Muscle layer of colon (tissue), 2 donors: ENCODE measurements at regions not wholly inside any gene's neighbourhood (a gene's known extent, or its start where the extent isn't known, plus 50 kb on each side); places are given as distances from the start of the nearest gene placed in this dataset.

ENCODE experiments used
- H3K27ac ChIP-seq: one replicate; pipeline ENCODE4 v1.7.0; 2013; ENCODE audit warnings: low read depth, mild to moderate bottlenecking, low read length, moderate library complexity
- H3K27me3 ChIP-seq, 2 donors: one replicate each; pipeline ENCODE4 v1.7.0; 2013; ENCODE audit warnings: low read length in 2 of 2, mild to moderate bottlenecking in 2 of 2; ENCODE audit not compliant: insufficient read depth in 2 of 2, control insufficient read depth in 1 of 2
- H3K36me3 ChIP-seq: one replicate; pipeline ENCODE4 v1.7.0; 2013; ENCODE audit warnings: mild to moderate bottlenecking, low read length; ENCODE audit not compliant: insufficient read depth
- H3K4me1 ChIP-seq: one replicate; pipeline ENCODE4 v1.7.0; 2013; ENCODE audit warnings: mild to moderate bottlenecking, low read length; ENCODE audit not compliant: insufficient read depth
- H3K4me3 ChIP-seq, 2 donors: one replicate each; pipeline ENCODE4 v1.7.0; 2013; ENCODE audit warnings: low read length in 2 of 2, low read depth in 1 of 2, mild to moderate bottlenecking in 1 of 2, moderate library complexity in 1 of 2
- H3K9ac ChIP-seq: one replicate; pipeline ENCODE4 v1.7.0; 2013; ENCODE audit warnings: low read length
- H3K9me3 ChIP-seq: one replicate; pipeline ENCODE4 v1.7.0; 2013; ENCODE audit warnings: mild to moderate bottlenecking, low read length
- donor health status: abdominal sarcoma.
- donor health status: Adenocarcinoma of cecum.

DNA sequence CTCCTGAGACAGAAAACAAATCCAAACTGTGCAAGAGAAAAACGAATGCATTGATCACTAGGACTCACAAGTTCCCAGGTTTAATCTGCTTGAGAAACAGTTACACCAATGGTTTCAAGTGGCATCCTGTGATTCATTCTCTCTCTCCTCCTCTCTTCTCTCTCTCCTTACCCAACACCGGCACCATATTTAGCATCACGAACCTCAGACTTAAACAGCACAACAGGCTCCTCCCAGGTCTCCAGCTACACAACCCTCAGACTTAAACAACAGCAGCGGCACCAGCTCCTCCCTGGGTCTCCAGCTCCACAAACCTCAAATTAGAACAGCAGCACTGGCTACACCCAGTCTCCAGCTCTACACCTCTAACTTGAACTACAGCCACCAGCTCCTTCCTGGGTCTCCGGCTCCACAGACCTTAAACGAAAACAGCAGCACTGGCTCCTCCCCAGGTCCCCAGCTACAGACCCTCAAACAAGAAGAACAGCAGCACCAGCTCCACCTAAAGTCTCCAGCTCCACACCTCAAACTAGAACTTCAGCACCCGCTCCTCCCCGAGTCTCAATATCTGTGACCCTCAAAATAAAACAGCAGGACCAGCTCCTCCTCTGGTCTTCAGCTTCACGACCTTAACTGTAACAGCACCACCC lies 355.9 kb downstream of the PREX1 start:
- Histone ChIP-seq H3K9ac (no peak overlapping the region), H3K4me1 (no peaks in the 10 kb centered on the region), H3K27me3 (no peaks in the 10 kb centered on the region), H3K36me3 (no peaks in the 10 kb centered on the region), H3K9me3 (no peaks in the 10 kb centered on the region), H3K4me3 (no peak overlapping the region), H3K27ac (no peak overlapping the region)

DNA sequence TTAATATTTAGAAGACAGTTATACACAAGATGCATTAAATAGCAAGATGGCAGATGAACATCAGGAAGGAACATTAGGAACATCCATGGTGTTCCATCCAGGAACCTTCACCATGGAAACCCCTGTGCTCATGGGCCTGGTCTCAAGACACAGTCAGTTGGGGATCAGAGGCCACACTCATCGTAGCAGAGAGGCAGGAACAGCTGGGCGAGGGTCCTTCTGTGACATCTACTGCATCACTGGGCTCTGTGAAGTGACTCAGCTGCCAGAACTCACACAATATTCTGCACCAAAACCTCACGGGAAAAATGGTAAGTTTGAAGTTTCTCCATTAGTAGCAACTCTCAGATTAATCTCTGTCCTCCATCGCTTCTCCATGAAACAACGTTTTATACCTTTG lies 356.6 kb downstream of the PREX1 start:
- Histone ChIP-seq H3K4me1 (no peaks in the 10 kb centered on the region), H3K27ac (no peak overlapping the region), H3K27me3 (no peaks in the 10 kb centered on the region)

DNA sequence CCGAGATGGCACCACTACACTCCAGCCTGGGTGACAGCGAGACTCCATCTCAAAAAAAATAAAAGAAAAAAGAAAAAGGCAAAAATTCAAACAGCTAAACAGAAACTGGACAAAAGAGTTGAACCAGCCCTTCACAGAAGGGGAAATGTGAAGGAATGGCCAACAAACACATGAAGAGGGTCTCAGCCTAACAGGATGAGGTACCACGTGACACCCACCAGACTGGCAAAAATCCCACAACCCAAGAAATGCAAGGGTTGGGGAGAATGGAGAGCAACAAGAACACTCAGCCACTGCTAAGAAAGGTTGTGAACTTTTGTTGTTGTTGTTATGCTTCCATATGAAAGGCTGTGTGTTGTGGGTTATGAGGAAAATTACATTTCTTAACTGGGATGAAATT lies 357.7 kb downstream of the PREX1 start:
- H3K9ac ChIP-seq = no peak overlapping the region
- no peaks in the 10 kb centered on the region for H3K36me3 ChIP-seq
- no peak overlapping the region for H3K4me3 ChIP-seq
- H3K27ac ChIP-seq = no peak overlapping the region
- no peaks in the 10 kb centered on the region for H3K4me1 ChIP-seq
- H3K27me3 ChIP-seq = no peaks in the 10 kb centered on the region
- H3K9me3 ChIP-seq = no peaks in the 10 kb centered on the region

More for the DNA sequence above, 356.6 kb downstream of the PREX1 start:
- H3K9ac ChIP-seq = no peak overlapping the region
- H3K4me3 ChIP-seq = no peak overlapping the region
- H3K9me3 ChIP-seq = no peaks in the 10 kb centered on the region
- no peaks in the 10 kb centered on the region for H3K36me3 ChIP-seq

DNA sequence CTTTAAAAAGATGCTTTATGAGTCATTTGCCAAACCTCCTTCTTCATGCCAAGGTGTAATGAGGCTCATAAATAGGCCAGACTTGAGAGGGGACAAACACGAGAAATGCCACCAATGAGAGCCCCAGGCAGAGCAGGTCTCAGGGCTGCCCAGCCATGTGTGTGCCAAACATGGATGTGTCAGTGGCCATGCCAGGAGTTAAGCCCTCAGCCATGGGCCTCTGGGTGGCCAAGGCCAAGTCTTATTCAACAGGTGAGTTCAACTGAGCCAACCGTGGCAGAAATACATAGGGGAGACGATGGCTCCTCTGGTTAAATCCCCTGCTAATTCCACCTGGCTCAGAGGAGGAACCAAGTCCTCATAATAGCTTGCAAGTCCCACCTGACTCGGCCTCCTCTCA lies 358.8 kb downstream of the PREX1 start:
- Histone ChIP-seq H3K27ac (no peak overlapping the region), H3K27me3 (no peaks in the 10 kb centered on the region), H3K9me3 (no peaks in the 10 kb centered on the region), H3K9ac (no peak overlapping the region), H3K4me3 (no peak overlapping the region), H3K36me3 (no peaks in the 10 kb centered on the region), H3K4me1 (no peaks in the 10 kb centered on the region)

DNA sequence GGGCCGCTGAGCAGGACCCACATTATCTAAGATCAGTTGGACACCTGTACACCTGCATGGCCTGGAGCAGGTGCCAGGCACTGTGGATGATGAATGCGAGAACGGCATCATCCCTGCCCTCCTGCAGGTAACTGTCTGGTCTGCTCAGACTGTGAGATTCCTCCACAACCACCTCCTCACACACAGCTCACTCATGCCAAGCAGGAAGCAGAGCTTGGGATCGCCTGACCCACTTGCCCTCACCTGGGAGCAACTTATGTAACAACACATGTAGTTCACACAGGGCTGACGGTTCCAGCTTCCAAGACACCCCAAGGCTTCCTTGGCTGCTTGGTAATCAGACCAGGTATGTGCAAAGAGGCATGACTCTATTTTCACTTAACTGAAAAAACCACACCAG lies 359.2 kb downstream of the PREX1 start:
- Histone ChIP-seq H3K9me3 (no peaks in the 10 kb centered on the region), H3K4me3 (no peak overlapping the region), H3K9ac (no peak overlapping the region), H3K27me3 (no peaks in the 10 kb centered on the region), H3K4me1 (no peaks in the 10 kb centered on the region), H3K27ac (no peak overlapping the region), H3K36me3 (no peaks in the 10 kb centered on the region)

DNA sequence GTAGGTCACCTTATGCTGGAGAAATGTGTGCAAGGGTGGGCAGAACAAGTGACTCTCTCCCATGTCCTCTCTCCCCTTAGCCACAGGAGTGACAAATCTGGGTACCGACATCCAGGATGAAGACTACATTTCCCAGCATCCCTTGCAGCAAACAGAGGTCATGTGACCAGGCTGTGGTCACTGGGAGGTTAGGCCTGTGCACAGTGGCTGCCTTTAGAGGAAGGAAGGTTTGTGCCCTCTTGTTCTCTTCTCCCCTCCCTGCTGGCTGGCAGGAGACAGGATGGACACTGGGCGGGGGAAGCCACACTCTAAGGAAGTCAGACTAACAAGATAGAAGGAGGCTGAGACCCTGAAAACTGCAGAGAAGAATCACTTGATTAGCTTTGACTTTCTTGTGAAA lies 360.2 kb downstream of the PREX1 start:
- Histone ChIP-seq H3K36me3 (no peaks in the 10 kb centered on the region), H3K9me3 (no peaks in the 10 kb centered on the region), H3K27ac (no peak overlapping the region), H3K4me1 (no peaks in the 10 kb centered on the region), H3K27me3 (no peaks in the 10 kb centered on the region), H3K9ac (no peak overlapping the region), H3K4me3 (no peak overlapping the region)

DNA sequence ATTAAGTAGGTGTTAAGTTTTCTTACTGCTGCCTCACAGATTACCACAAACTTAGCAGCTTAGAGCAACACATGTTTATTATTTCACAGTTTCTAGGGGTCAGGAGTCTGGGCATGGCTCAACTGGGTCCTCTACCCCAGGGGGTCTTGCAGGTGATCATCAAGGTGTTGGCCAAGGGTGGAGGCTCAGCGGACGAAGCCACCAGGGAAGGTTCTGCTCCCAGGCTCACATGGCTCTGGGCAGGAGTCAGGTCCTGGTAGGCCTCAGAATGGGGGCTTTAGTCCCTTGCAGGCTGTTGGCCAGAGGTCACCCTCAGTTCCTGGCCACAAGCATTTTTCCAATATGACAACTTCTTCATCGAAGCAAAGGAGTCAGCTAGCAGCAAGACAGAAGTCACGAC lies 362.5 kb downstream of the PREX1 start:
- Histone ChIP-seq H3K4me1 (no peaks in the 10 kb centered on the region), H3K4me3 (no peak overlapping the region), H3K27ac (no peak overlapping the region), H3K36me3 (no peaks in the 10 kb centered on the region), H3K9ac (no peak overlapping the region), H3K9me3 (no peaks in the 10 kb centered on the region), H3K27me3 (no peaks in the 10 kb centered on the region)

DNA sequence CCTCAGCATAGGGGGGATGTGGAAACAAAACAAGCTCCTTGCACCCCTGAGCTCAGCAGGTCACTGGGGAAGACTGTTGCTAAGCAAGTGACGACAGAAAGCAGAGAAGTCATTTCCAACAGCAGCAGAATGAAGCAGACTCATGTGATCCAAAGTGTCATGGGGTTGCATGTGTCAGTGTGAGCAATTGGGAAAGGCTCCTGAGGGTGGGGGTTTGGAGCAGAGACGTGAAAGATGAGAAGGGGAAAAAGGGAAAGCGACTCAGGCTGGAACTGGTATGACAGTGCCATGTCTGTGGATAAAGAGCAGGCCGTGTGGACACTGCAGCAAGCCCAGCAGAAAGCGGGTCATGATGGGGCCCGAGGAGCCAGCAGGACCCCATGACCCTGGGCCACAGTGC lies 363.9 kb downstream of the PREX1 start:
- H3K9me3 ChIP-seq = no peaks in the 10 kb centered on the region
- H3K27me3 ChIP-seq = peaks cover 0 to 2% of the 10 kb centered on the region in 2 donors
- no peak overlapping the region for H3K27ac ChIP-seq
- no peak overlapping the region for H3K9ac ChIP-seq
- no peaks in the 10 kb centered on the region for H3K4me1 ChIP-seq
- H3K36me3 ChIP-seq = no peaks in the 10 kb centered on the region
- H3K4me3 ChIP-seq = no peak overlapping the region

DNA sequence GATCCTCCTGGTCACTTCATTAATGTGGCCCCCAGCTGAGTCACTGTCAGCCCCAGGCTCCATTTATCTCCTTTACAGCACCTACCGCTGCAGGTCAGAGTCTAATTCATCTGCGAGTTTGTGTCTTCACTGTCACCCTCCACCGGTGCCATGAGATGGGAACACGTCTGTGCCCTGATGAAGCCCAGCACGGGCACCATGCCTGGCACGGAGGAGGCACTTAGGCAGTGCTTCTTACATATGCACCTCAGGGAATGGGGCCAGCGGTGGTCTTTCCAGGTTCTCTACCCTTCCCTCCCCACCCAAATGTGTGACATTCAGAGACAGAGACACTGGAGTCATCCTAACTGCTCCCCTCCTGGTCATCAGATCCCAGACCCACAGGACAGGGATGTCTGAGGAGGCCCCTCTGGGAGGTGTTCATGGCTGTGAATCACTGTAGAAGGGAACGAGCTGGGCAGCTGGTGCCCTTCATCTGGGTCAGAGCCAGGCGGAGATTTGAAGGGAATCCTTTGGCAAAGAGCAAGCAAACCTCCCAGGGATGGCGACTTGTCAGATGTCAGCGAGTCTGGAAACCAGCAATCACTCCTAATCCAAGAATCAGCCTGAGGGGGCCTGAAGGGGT lies 364.6 kb downstream of the PREX1 start:
- no peak overlapping the region for H3K9ac ChIP-seq
- H3K27ac ChIP-seq = no peak overlapping the region
- H3K4me3 ChIP-seq = no peak overlapping the region
- H3K9me3 ChIP-seq = no peaks in the 10 kb centered on the region
- H3K4me1 ChIP-seq = no peaks in the 10 kb centered on the region
- H3K27me3 ChIP-seq = peaks cover 0 to 4% of the 10 kb centered on the region in 2 donors
- no peaks in the 10 kb centered on the region for H3K36me3 ChIP-seq

DNA sequence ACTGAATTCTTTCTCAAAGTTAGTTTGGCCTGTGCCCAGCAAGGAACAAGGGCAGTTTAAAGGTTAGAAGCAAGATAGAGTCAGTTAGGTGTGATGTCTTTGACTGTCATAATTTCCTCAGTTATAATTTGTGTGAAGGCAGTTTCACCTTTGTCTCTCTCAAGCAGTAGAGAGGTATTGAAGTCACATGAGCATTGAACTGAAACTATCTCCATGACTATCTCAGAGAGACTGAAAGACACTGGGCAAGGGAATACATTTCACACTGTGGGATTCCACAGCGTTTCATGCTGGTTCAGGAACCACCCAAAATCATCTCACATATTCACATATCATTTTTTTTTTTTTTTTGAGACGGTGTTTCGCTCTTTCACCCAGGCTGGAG lies 366.1 kb downstream of the PREX1 start:
- no peaks in the 10 kb centered on the region for H3K4me1 ChIP-seq
- H3K9ac ChIP-seq = no peak overlapping the region
- H3K27me3 ChIP-seq = peaks cover 0 to 4% of the 10 kb centered on the region in 2 donors
- no peak overlapping the region for H3K27ac ChIP-seq
- no peaks in the 10 kb centered on the region for H3K36me3 ChIP-seq
- H3K4me3 ChIP-seq = no peak overlapping the region
- H3K9me3 ChIP-seq = no peaks in the 10 kb centered on the region

DNA sequence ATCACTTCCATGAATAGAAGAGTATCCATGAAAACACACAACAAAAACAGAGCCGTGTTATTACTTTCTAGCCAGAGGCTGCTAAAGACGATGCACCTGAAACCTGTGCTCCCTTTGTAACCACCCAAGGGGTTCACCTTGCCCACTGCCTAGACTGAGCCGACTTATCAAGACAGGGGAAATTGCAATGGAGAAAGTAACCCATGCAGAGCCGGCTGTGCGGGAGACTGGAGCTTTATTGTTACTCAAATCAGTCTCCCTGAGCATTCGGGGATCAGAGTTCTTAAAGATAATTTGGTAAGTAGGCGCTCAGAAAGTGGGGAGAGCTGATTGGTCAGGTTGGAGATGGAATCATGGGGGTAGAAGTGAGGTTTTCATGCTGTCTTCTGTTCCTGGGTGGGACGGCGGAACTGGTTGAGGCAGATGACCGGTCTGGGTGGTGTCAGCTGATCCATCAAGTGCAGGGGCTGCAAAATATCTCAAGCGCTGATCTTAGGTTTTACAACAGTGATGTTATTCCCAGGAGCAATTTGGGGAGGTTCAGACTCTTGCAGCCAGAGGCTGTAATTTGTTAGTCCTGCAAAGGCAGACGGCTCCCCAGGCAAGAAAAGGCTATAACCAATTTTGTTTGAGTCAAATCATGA lies 366.6 kb downstream of the PREX1 start:
- Histone ChIP-seq H3K4me1 (no peaks in the 10 kb centered on the region), H3K27me3 (peaks cover 0 to 4% of the 10 kb centered on the region in 2 donors), H3K9ac (no peak overlapping the region), H3K9me3 (no peaks in the 10 kb centered on the region), H3K27ac (no peak overlapping the region), H3K36me3 (no peaks in the 10 kb centered on the region), H3K4me3 (no peak overlapping the region)

DNA sequence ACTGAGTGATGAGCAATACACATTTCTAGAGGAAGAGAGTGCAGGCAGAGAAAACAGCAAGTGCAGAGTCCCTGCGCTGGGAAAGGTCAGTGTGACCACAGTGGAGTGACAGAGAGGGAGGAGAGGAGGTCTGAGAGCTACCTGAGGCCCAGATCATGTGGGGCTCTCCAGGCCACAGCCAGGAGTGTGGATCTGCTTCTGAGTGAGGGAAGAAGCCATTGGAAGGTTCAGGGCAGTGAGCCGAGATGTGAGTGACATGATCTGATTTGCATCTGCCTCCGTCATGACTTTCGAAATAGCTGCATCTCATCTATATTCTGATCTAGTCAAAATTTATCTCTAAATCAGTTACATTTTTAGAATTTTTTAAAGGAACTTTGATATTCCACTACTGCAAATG lies 367.1 kb downstream of the PREX1 start:
- Histone ChIP-seq H3K9me3 (no peaks in the 10 kb centered on the region), H3K4me3 (no peak overlapping the region), H3K9ac (no peak overlapping the region), H3K27me3 (peaks cover 0 to 4% of the 10 kb centered on the region in 2 donors), H3K27ac (no peak overlapping the region), H3K4me1 (no peaks in the 10 kb centered on the region), H3K36me3 (no peaks in the 10 kb centered on the region)
